ENCODE measurements at regions not wholly inside any gene's neighbourhood (a gene's known extent, or its start where the extent isn't known, plus 50 kb on each side); places are given as distances from the start of the nearest gene placed in this dataset.
"Not testable (repeated sequence)": the region's sequence is repeated elsewhere in the genome, so short reads cannot be mapped to it uniquely, and the experiment has no call there.

DNA sequence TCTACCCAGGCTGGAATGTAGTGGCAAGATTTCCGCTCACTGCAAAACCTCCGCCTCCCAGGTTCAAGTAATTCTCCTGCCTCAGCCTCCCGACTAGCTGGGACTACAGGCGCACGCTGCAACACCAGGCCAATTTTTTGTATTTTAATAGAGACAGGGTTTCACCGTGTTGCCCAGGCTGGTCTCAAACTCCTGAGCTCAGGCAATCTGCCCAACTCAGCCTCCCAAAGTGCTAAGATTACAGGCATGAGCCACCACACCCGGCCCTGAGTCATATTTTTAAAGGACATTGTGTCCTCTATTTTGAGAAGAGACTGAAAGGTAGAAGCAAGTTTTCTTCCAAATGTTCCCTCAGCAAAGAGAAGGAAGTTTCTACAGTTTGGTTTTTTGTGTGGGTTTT lies 227.1 kb downstream of the KCTD12 start:
- DNase-seq (ENCODE audit: low spot score), result not testable (repeated sequence)

DNA sequence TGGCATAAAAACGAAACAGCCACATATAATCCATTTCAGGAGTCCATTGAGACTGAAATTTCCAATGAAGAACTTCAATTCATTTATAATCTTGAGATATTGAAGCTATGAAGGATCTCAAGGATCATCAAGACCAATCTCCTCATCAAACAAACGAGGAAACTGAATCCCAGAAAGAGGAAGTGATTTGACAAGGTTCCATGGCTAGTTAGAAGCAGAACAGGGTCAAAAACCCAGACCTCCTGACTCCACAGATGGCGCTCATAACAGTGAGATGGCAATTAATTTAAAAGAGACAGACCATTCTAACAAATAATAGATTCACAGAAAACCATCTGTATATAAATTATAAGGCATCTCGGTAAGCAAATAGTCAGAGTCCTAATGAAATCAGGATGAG lies 229.7 kb downstream of the KCTD12 start:
- no peak for DNase-seq (ENCODE audit: low spot score)

DNA sequence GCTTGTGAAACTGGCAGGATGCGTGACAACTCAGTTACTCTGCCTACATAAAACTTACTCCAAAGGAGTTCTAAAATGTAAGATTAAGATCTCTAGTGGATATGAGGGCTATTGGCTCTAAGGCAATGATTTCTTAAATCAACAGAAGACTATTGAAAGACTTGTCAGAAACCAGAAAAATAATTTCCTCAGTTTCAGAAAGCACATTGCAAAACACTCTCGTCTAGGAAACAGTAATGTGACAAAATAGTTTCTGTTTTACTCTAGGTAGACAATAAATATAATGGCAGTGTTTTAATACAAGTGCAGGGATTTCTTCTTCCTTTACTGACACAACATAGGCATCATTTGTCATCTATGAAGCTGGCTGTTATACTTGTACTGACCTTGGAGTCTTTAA lies 230.1 kb downstream of the KCTD12 start:
- no peak for DNase-seq (ENCODE audit: low spot score)

DNA sequence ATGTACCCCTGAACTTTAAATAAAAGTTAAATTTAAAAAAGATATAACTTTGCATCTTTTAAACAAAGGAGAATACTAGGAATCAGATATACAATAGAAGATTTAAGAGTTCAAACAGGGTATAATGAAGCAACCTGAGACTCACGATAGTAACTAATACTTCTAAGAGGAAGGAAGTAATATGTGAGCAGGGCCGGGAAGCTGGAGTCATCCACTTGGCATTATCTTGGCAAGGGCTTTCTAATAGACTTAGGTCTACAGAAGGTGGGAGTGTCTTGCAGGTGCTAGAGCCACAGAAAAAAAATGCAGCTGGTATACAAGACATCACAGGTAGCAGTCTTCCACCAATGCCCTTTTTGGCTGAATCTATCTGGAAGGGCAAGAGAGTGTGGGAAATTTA lies 231.9 kb downstream of the KCTD12 start:
- no peak for DNase-seq (ENCODE audit: low spot score)

DNA sequence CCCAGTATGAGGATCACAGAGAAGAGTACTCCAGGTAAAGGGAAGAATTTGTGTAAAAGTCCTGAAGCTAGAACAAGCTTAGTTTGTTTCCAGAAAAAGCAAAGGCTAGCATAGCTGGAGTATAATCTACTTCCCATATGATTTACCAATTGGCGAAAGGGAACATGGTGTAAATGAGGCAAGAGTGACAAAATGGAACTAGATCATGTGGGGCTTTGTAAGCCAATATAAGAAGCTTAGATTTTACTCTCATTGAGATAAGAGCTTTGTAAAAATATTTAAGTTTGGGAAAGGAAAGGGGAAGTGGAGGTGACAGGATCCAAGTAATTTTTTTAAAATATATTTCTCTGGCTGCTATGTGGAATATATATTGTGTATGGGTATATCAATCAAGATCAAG lies 234.9 kb downstream of the KCTD12 start:
- DNase-seq (ENCODE audit: low spot score), result no peak

DNA sequence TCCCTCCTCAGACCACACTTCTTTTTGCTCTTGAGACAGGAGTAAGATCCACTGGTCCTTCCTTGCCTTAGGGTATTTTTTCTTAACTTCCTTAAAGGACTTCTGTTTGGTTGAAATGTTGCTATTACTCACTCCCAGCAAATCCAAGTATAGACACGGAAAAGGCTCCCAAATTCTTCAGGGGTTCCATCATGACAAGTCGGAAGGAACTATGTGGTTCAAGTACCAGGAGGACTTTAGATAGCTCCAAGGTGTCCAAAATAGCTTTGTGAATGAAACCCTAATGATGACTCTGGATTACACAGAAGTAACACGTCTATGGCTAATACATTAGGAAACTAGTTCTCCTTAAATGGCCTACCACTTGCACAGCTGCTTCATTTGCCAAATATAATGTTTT lies 238.7 kb downstream of the KCTD12 start:
- no peak for DNase-seq (ENCODE audit: low spot score)

DNA sequence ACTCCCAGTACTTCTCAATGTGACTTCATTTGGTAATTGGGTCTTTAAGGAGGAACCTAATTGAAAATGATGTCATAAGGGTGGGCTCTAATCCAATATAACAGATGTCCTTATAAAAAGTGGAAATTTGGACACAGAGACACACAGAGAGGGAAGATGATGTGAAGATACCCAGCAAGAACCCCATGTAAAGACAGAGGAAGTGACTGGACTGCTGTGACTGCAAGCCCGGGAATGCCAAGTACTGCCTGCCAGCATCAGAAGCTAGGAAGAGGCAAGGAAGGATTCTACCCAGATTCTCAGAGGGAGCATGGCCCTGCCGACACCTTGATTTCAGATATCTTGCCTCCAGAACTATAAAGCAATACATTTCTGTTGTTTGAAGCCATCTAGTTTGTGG lies 239.3 kb downstream of the KCTD12 start:
- DNase-seq (ENCODE audit: low spot score), result no peak

DNA sequence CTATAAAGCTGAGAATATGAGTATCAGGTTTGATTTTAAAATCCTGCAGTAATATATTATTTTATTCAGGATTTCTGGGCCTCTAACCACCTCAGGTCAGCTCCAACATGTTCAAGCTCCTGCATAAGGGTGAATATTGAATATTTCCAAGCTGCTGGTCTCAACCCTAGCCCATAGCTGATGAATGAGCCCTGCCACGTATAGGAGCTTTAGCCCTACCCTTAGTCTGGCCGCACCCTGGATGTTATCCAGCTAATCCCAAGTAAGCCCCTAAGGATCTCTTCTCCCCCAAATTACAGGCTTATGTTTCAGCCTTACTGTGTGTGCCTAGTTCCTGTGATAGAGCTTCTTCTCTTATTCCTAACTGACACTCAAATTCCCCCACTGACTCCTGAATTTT lies 240.6 kb downstream of the KCTD12 start:
- no peak for DNase-seq (ENCODE audit: low spot score)

DNA sequence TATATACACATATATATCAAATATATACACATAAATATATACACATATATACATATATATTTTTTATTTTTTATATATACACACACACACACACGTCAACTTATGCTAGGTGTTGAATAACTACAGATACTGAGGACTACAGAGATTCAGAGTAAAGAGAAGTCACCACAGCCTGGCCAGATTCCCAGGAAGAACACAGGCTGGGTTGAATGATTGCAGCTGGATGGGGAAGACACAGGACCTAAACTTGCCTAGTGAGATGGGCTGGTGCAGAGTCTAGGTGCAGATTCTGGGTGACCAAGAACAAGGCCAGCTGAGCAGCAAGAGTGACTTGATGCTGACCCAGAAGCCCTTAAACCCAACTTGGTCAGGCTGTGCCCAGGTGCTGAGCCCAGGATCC lies 241.3 kb downstream of the KCTD12 start:
- DNase-seq (ENCODE audit: low spot score), result no peak

DNA sequence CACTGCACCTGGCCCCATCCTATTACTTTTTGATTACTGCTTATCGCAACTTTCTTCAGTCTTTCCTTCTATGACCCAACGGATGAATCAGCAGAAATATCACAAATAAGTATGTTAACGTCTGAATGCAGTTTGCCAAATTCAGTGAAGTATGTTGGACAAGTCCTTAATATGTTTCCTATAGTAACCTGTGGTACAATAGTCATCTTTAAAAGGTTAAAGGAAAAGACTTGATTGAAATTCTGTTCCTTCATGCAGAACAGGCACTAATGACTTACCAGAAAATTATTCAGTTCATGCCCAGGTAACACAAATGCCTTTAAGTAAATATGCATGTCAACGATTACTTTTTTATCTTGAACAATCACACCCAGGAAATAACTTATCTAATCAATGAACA lies 242.6 kb downstream of the KCTD12 start:
- DNase-seq (ENCODE audit: low spot score), result no peak

DNA sequence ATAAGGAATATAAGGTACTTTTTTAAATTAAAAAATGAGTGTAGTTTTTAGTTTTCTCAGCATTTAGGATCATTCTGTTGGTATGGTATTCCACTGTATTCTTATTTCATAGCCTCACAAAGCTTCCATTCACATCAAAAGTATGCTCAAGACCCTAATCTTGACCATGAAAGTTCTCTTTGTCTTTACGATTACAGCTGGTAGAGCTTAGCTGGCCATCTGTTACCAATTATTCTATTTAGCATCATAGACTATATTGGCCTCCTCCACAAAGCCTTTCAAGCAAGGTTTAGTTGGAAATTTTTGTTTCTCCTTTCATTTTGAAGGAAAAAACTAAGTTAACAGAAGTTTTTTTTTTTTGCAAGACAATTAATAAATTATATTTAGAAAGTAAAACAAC lies 245.1 kb downstream of the KCTD12 start:
- no peak for DNase-seq (ENCODE audit: low spot score)

DNA sequence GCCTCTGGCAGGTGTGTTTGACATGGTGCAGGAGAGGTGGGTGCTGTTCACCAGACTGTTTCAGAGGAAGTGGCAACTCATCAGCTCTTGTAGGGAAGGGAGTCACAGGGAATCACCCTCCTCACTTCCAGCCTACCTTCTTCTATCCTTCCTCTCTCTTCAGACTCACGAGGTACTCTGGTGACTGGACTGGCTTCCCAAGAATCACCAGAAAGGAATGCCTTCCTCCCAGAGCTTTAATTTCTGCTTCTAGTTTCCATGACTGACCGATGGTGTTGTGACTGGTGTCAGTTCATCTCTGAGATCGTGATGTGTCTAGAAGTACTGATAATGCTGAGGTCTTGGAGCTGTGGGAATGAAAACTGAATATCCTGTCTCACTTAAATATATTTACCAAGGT lies 247.3 kb downstream of the KCTD12 start:
- no peak for DNase-seq (ENCODE audit: low spot score)

DNA sequence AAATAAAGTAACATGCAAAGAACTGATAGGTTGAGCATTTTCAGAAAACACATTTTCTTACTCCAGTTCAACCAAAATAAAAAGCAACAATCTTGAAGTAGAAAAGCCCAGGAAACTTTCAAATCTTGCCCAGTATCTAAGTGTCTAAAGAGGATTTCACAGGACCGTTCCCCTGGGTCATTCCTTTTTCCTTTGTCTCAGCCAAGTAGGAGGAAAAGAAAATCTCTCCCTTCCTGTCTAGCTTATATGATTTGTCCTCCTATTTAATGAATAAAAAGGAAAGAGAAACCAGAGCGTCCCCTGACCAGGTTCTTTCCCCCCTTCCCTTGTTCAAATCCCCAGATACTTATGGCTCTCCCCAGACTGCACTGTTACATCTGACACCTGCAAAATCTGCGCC lies 248.0 kb downstream of the KCTD12 start:
- DNase-seq (ENCODE audit: low spot score), result no peak

DNA sequence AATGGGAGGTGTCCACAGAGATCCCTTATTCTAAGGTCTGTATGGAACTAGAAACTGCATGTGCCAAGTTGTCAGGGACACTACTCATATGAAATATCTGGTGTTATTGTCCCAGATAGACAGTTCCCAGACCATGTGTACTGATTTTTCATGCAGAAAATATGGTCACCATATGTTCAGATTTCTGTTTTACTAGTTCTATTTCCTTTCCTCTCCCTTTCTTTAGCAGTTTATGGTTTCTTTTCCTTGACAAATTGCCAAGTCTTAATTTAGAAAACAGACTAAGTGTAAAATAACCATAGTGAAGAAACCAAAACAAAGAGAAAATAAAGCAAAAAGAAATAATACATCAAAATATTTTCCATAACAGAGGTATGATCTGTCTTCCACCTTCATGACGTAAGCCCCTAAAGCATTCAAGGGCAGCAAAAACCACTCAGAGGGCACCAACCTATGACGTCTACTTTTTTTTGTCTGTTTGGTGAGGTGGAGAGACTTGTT lies 248.5 kb downstream of the KCTD12 start:
- DNase-seq (ENCODE audit: low spot score), result no peak

DNA sequence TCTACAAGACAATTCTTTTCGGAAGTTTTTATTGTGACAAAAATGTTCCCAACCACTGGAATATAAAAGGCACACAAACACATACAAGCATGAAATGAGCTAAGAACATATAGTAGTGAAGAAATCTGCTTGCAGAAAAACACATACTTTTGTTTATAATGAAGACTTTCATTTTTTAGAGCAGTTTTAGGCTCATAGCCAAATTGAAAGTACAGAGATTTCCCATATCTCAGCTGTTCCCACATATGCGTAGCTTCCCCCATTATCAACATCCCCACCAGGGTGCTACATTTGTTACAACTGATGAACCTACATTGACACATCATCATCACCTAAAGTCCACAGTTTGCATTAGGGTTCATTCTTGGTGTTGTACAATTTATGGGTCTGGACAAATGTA lies 249.4 kb downstream of the KCTD12 start:
- DNase-seq (ENCODE audit: low spot score), result no peak

DNA sequence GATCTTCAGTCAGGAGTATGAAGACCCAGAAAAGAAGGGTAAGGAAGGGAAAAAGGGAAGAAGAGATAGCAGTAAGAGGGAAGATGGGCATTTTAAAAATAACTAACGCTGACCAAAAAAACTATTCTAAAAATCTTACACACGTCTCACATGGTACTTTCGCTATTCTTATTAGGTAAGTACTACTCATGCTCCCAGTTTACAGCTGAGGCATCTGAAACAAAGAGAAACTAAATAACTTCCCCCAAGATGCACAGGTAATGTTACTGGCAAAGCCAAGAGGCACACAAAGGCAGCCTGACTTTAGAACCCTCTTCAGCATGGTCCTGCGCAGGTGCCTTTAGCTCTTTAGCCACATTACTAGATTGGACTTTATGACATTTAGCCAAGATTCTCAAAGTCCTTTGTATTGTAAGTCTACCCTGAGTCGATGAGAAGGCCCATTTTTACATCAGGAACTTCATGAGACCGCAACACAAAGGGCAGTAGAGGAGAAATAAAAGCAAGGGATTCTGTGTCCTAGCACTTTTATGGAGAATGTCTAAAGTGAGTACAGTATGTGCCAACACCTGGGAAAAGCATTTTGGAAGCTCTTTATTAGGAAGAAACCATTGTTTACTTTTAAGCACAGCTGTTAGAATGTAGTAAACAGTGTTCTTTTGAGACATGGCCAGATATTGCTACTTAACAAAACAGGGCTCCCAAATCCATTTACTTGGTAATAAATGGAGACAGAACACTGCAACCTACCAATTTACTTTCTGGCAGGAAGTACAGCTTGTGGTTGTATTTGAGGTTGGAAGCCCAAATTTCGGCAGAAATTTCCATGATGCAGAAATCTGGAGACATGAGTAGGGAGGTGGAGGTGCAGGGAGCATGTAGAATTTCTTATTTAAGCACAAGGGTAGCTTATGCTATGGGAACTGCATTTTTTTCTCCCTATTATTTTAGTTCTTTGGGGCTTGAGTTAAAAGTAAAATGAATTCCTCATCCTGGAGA lies 250.7 kb downstream of the KCTD12 start:
- DNase-seq (ENCODE audit: low spot score), result no peak

DNA sequence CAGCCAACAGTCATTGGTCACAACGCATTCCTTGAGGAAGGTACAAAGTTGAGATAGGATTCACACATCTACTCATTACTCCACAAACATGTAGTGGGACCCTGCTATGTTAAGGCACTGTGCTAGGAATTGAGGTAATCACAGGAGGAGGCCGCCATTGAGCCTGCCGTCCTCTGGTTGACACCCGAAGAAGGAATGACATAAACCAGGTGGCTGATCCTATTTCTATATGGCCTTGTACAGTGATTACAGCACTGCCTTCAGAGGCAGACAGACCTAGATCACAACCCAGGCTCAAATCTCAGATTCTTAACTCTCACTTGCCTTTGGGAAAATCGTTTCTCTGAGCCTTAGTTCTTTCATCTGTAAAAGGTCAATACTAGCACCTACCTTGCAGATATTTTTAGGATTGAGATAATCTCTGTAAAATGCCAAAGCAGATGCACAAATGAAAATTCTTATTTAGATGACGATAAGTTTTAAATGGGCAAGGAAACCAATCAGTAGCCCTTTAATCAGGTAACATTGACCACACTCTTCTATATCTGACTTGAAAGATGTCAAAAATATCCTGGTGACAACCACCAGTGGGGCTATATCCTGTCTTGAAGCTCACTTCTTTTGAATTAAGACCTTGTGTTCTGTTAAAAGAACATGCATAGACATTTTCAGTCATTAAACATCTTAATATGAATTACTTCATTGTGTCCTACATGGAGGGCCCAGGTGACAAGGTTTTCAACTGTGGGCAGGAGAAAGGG lies 251.6 kb downstream of the KCTD12 start:
- no peak for DNase-seq (ENCODE audit: low spot score)

DNA sequence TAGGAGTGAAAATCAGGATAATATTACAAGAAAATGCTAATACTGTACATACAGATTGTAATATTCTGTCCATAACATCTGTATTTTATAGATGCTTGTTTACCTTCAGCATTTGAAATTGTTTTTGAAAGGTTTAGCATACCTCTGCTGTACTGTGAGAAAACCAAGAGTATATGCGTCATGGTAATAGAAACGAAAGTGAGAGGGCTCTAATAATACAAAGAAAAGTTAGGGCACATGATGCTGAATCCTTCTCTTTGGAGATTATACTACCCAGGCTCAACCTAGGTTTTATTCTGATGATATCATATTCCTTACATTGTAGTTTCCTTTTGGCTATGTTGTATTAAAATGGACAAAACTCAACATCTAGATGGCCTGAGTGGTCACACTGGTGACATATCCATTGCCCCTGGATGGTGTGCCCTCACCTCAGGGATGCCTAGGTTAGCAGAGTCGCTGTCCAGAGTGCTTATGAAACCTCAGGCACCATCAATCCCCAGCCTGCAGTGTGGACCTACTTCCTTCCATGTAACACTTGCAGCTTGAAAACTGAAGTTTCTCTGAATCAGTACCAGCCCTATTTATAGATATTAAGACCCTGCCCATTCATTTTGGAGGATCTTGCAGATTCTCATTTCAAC lies 253.7 kb downstream of the KCTD12 start:
- DNase-seq (ENCODE audit: low spot score), result no peak

DNA sequence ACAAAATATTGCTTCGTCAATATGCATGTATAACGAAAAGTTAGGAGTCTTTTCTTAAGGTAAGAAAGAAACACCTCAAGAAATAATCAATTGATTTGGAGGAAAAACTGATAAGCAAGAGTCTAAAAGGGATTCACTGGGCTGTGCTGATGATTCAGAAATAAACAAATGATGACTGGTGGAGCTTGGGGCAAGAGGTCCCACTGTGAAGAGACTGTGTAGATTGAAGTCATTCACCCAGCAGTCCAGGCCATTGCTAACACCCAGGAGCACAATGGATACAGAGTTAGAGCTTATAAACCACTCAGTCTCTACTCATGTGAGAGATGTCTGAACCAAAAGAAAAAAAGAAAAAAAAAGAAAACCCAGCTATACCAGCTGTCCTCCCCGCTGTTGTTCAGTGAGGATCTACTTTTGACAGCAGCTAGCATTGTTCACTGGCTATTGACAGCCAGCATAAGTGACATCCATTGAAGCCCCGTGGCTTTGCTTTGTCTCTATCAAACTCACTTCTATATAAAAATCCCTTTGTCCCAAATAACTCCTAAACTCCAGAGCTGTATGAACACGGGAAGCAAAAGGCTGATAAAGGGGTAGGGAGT lies 255.5 kb downstream of the KCTD12 start:
- no peak for DNase-seq (ENCODE audit: low spot score)

DNA sequence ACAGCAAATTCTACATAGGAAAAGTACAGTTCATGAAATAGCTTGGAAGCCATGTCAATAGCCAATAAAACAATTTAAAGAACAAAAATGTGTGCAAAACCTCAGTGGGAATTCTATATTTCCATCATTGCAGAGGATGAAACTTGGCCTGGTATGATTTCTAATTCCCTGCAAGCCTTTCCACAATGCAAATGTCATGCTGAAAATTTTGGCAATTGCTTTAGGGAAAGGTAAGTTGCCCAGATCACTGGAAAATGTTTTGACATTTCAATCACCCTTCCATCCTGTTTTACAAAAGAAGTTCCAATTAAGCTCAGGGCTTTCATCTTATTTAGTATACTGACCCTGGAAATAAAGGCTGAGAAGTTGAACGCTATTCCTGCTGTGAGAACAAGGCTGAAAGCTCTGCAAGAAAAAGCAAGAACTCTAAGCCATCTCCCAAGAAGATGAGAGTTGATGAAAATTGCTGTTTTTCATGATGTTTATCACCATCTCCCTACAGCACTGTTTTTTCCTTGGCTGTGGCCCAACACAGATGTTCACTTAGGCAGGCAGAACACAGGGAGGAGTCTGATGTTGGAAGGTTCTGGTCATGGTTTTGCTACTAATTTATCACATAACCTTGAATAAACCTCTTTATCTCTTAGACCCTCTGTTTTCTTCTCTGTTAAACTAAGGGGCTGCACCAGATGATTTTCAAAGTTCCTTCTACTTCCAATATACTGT lies 263.7 kb downstream of the KCTD12 start:
- DNase-seq (ENCODE audit: low spot score), result no peak

DNA sequence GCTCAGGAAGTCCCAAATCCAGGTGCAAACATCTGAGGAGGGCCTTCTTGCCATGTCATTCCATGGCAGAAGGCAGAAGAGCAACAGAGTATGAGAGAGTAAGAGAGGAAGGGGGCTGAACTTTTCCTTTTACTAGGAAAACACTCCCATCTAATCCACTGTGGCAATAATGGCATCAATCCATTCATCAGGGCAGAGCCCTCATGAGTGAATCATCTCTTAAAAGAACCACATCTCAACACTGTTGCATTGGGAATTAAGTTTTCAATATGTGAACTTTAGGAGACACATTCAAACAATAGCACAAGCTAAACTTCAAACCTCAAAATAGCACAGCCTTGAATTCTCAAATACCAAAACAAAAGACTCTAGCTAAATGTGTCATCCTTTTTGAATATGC lies 264.5 kb downstream of the KCTD12 start:
- no peak for DNase-seq (ENCODE audit: low spot score)

DNA sequence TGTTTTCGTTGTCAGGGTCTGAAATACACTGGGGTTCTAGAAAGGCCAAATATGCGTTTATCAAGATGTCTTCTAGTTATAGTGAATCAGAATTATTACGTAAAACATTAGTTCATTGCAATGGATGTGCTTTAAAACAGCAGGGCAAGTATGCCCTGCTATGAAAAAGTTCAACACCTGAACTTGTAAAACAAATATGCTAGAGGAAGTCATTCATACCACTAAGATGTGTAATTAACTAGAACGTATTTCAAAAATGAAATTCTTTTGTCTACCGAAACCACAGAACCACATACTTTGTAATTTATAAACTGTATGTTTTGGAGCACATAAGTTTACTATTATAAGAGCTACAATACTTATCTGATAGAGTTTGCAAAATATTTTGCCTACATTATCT lies 266.2 kb downstream of the KCTD12 start:
- no peak for DNase-seq (ENCODE audit: low spot score)
